CD14-positive monocyte (primary cell): ENCODE measurements at regions not wholly inside any gene's neighbourhood (a gene's known extent, or its start where the extent isn't known, plus 50 kb on each side); places are given as distances from the start of the nearest gene placed in this dataset.

ENCODE experiments used
- DNase-seq, 3 donors: peaks; one replicate each; pipeline ENCODE4 v3.0.0-alpha.2; 2011 to 2022
- H2AFZ ChIP-seq: 2 replicates; pipeline ENCODE4 v1.6.0; 2012; ENCODE audit warnings: mild to moderate bottlenecking, low read depth, low read length, inconsistent platforms; ENCODE audit not compliant: insufficient read depth, poor library complexity, severe bottlenecking
- H3K27ac ChIP-seq, 2 donors: 1 replicate in 1 of 2; 2 replicates in 1 of 2; pipeline ENCODE4 v1.5.1; 2012 to 2013; ENCODE audit warnings: low read length in 2 of 2, control low read depth in 1 of 2, inconsistent platforms in 1 of 2, low read depth in 1 of 2, mild to moderate bottlenecking in 1 of 2
- H3K27me3 ChIP-seq, 2 donors: one replicate each; pipeline versions ENCODE4 v1.6.0 to v1.6.1; 2011 to 2013; ENCODE audit warnings: low read length in 2 of 2; ENCODE audit not compliant: control insufficient read depth in 2 of 2, insufficient read depth in 2 of 2
- H3K36me3 ChIP-seq, 2 donors: replicated peaks in 1 of 2; 1 replicate in 1 of 2; 2 replicates in 1 of 2; pipeline versions ENCODE4 v1.5.1 to v1.6.1; 2012 to 2013; ENCODE audit warnings: low read length in 2 of 2, control low read depth in 1 of 2, inconsistent platforms in 1 of 2, mild to moderate bottlenecking in 1 of 2; ENCODE audit not compliant: insufficient read depth in 2 of 2, control insufficient read depth in 1 of 2
- H3K4me1 ChIP-seq, 2 donors: 1 replicate in 1 of 2; 2 replicates in 1 of 2; pipeline versions ENCODE4 v1.5.1 to v1.6.1; 2012 to 2013; ENCODE audit warnings: low read length in 2 of 2, control low read depth in 1 of 2, inconsistent platforms in 1 of 2, mild to moderate bottlenecking in 1 of 2, moderate library complexity in 1 of 2; ENCODE audit not compliant: insufficient read depth in 2 of 2, control insufficient read depth in 1 of 2
- H3K4me2 ChIP-seq: replicated peaks from 2 replicates; pipeline ENCODE3; 2012; ENCODE audit warnings: low read length, moderate library complexity, mild to moderate bottlenecking; ENCODE audit not compliant: poor library complexity, severe bottlenecking; ENCODE audit errors: extremely low read depth
- H3K4me3 ChIP-seq, 3 experiments: fragments of 200-600 bp in 1 of 3; sonication (generic) in 1 of 3; replicated peaks in 1 of 3; 1 replicate in 2 of 3; 2 replicates in 1 of 3; pipeline ENCODE4 v1.5.1; 2011 to 2013; ENCODE audit warnings: low read length in 3 of 3, mild to moderate bottlenecking in 3 of 3, control low read depth in 2 of 3, low read depth in 2 of 3, inconsistent platforms in 1 of 3, moderate library complexity in 1 of 3
- H3K79me2 ChIP-seq: 2 replicates; pipeline ENCODE4 v1.6.0; 2012; ENCODE audit warnings: mild to moderate bottlenecking, control low read depth, inconsistent platforms, low read length, moderate library complexity; ENCODE audit not compliant: insufficient read depth
- H3K9ac ChIP-seq: 2 replicates; pipeline ENCODE4 v1.6.0; 2017; ENCODE audit warnings: low read length, mild to moderate bottlenecking; ENCODE audit not compliant: insufficient read depth, poor library complexity, severe bottlenecking
- H3K9me3 ChIP-seq, 2 donors: replicated peaks in 1 of 2; 1 replicate in 1 of 2; 2 replicates in 1 of 2; pipeline versions ENCODE4 v1.5.1 to v1.6.1; 2012 to 2013; ENCODE audit warnings: low read length in 2 of 2, control low read depth in 1 of 2; ENCODE audit not compliant: control insufficient read depth in 1 of 2, insufficient read depth in 1 of 2
- H4K20me1 ChIP-seq: 2 replicates; pipeline ENCODE4 v1.6.0; 2012; ENCODE audit warnings: mild to moderate bottlenecking, low read length, control low read depth, moderate library complexity; ENCODE audit not compliant: insufficient read depth
- H3K27ac Mint-ChIP-seq, 7 donors: one replicate each; pipeline ENCODE4 v1.8.0; 2020; ENCODE audit warnings: mild to moderate bottlenecking in 7 of 7, mixed read lengths in 7 of 7, moderate library complexity in 6 of 7, inconsistent platforms in 2 of 7
- H3K27me3 Mint-ChIP-seq, 3 donors: one replicate each; pipeline ENCODE4 v1.8.0; 2021 to 2022; ENCODE audit warnings: low read depth in 3 of 3, mild to moderate bottlenecking in 3 of 3, mixed read lengths in 3 of 3, moderate library complexity in 3 of 3, inconsistent platforms in 1 of 3
- H3K36me3 Mint-ChIP-seq, 2 donors: one replicate each; pipeline ENCODE4 v1.8.0; 2020; ENCODE audit warnings: mixed read lengths in 2 of 2, inconsistent platforms in 1 of 2, mild to moderate bottlenecking in 1 of 2
- H3K4me1 Mint-ChIP-seq: one replicate; pipeline ENCODE4 v1.8.0; 2020; ENCODE audit warnings: mild to moderate bottlenecking, mixed read lengths
- H3K4me3 Mint-ChIP-seq, 2 donors: one replicate each; pipeline ENCODE4 v1.8.0; 2020; ENCODE audit warnings: mild to moderate bottlenecking in 2 of 2, mixed read lengths in 2 of 2, moderate library complexity in 1 of 2
- H3K9me3 Mint-ChIP-seq, 7 donors: one replicate each; pipeline ENCODE4 v1.8.0; 2020 to 2022; ENCODE audit warnings: mixed read lengths in 7 of 7, mild to moderate bottlenecking in 6 of 7, moderate library complexity in 6 of 7, inconsistent platforms in 2 of 7
- WGBS: methylation state at CpG from one replicate; pipeline ENCODE4 v1.1.5; 2013; ENCODE audit warnings: missing lambda C conversion rate; ENCODE audit not compliant: insufficient coverage; 5-methylcytosine and 5-hydroxymethylcytosine counted together
- intact Hi-C, 2 donors: fragments of 100-400 bp; cut with micrococcal nuclease; formaldehyde crosslinking; loops; one replicate each; pipeline versions ENCODE4 v1.15.0 to v1.15.1; 2023
- TF ChIP-seq, protein P1 (sequence below): fragments of 200-600 bp; IDR thresholded peaks from one replicate; pipeline ENCODE4 v1.8.0; 2022; ENCODE audit warnings: antibody characterized with exemption, mild to moderate bottlenecking

DNA sequence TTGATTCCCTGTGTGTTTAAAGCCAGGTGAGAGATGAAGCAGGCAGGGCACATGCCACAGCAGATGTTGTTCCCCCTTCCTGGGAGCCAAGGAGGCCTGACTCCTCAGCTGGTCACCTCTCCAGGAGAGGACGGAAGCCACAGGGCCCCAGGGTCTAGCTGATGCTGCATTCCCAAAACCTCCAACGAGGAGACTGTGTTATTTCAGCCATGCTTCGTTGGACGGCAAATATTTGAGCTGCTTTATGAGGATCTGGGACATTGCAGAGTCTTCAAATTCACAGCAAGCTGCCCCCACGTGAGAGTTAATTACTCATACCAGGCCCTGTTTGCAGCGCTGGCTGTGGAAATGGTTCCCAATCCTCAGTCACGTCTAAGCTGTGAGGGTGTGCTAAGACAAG, 85.3 kb downstream of the CDC7 start:
- Histone ChIP-seq H3K9ac (no peak overlapping the region), H3K4me3 (no peak overlapping the region)
- WGBS, result 80% methylated on average over 4 of the region's 7 CpGs

GRCh38 chr1:91589437-91589836, 88.8 kb downstream of the CDC7 start:
- Mint-ChIP-seq H3K27me3 (peaks cover 8 to 17% (median 15%) of the 10 kb centered on the region in 3 donors), H3K9me3 (peaks cover 0 to 2% (median 0%) of the 10 kb centered on the region in 7 donors), H3K27ac (no peak overlapping the region), H3K4me3 (no peak overlapping the region), H3K4me1 (peaks cover 40% of the 10 kb centered on the region), H3K36me3 (peaks cover 0 to 2% of the 10 kb centered on the region in 2 donors)
- no peaks in the 10 kb centered on the region for H4K20me1 ChIP-seq
- H3K9me3 ChIP-seq, result no peaks in the 10 kb centered on the region
- peaks cover 20 to 29% of the 10 kb centered on the region in 2 donors for H3K4me1 ChIP-seq
- H3K79me2 ChIP-seq, result no peaks in the 10 kb centered on the region
- no peak overlapping the region for H2AFZ ChIP-seq
- H3K36me3 ChIP-seq, result no peaks in the 10 kb centered on the region
- H3K27me3 ChIP-seq, result peaks cover 2 to 5% of the 10 kb centered on the region in 2 donors
- no peak overlapping the region for H3K27ac ChIP-seq
- no peak for DNase-seq
- no peak overlapping the region for H3K9ac ChIP-seq
- TF ChIP-seq, protein P1, sequence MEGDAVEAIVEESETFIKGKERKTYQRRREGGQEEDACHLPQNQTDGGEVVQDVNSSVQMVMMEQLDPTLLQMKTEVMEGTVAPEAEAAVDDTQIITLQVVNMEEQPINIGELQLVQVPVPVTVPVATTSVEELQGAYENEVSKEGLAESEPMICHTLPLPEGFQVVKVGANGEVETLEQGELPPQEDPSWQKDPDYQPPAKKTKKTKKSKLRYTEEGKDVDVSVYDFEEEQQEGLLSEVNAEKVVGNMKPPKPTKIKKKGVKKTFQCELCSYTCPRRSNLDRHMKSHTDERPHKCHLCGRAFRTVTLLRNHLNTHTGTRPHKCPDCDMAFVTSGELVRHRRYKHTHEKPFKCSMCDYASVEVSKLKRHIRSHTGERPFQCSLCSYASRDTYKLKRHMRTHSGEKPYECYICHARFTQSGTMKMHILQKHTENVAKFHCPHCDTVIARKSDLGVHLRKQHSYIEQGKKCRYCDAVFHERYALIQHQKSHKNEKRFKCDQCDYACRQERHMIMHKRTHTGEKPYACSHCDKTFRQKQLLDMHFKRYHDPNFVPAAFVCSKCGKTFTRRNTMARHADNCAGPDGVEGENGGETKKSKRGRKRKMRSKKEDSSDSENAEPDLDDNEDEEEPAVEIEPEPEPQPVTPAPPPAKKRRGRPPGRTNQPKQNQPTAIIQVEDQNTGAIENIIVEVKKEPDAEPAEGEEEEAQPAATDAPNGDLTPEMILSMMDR, result no peak
- H3K4me2 ChIP-seq, result no peak overlapping the region
- H3K4me3 ChIP-seq, result no peak overlapping the region
- intact Hi-C loops, result no loop called here

More for the DNA sequence above, 85.3 kb downstream of the CDC7 start:
- H2AFZ ChIP-seq, result no peak overlapping the region
- intact Hi-C loops, result no loop called here
- H3K36me3 Mint-ChIP-seq, result no peaks in the 10 kb centered on the region
- no peak overlapping the region for H3K27ac Mint-ChIP-seq
- peaks cover 12 to 24% of the 10 kb centered on the region in 2 donors for H3K4me1 ChIP-seq
- peaks cover 2 to 5% of the 10 kb centered on the region in 2 donors for H3K27me3 ChIP-seq
- H3K4me2 ChIP-seq, result no peak overlapping the region
- no peak overlapping the region for H3K27ac ChIP-seq
- H3K4me1 Mint-ChIP-seq, result peaks cover 30% of the 10 kb centered on the region
- H3K4me3 Mint-ChIP-seq, result no peak overlapping the region
- H4K20me1 ChIP-seq, result no peaks in the 10 kb centered on the region
- DNase-seq, result no peak
- TF ChIP-seq, protein P1, result no peak
- no peaks in the 10 kb centered on the region for H3K79me2 ChIP-seq
- peaks cover 4 to 12% (median 11%) of the 10 kb centered on the region in 3 donors for H3K27me3 Mint-ChIP-seq
- H3K9me3 ChIP-seq, result peaks cover 0 to 5% of the 10 kb centered on the region in 2 donors
- no peaks in the 10 kb centered on the region for H3K36me3 ChIP-seq
- peaks cover 3 to 8% (median 4%) of the 10 kb centered on the region in 7 donors for H3K9me3 Mint-ChIP-seq
